Neural cell (in vitro differentiated cells): ENCODE measurements at regions not wholly inside any gene's neighbourhood (a gene's known extent, or its start where the extent isn't known, plus 50 kb on each side); places are given as distances from the start of the nearest gene placed in this dataset.

Experiments
- H2AFZ ChIP-seq: fragments of 200-600, 300-800 bp; sonication (generic), shearing (Covaris generic); 2 replicates; pipeline ENCODE4 v1.6.0; 2014; ENCODE audit warnings: low read depth, mild to moderate bottlenecking, antibody characterized with exemption, low read length, moderate library complexity
- H3F3A ChIP-seq: fragments of 200-600 bp; shearing (Covaris generic); 2 replicates; pipeline ENCODE4 v1.6.1; 2016; ENCODE audit warnings: mild to moderate bottlenecking, moderate library complexity, mixed read lengths, antibody characterized with exemption, low read length; ENCODE audit not compliant: insufficient read depth, poor library complexity, severe bottlenecking
- H3K27ac ChIP-seq: fragments of 200-600, 300-800 bp; sonication (generic), shearing (Covaris generic); 2 replicates; pipeline ENCODE4 v1.5.1; 2014; ENCODE audit warnings: mild to moderate bottlenecking, low read length, moderate library complexity
- H3K27me3 ChIP-seq: fragments of 300-800, 200-600 bp; sonication (generic), shearing (Covaris generic); 2 replicates; pipeline ENCODE4 v1.6.0; 2014; ENCODE audit warnings: mild to moderate bottlenecking, low read depth, low read length, moderate library complexity; ENCODE audit not compliant: insufficient read depth
- H3K36me3 ChIP-seq: fragments of 300-800, 200-600 bp; sonication (generic), shearing (Covaris generic); 2 replicates; pipeline ENCODE4 v1.5.1; 2014; ENCODE audit warnings: mild to moderate bottlenecking, antibody characterized with exemption, low read length, moderate library complexity; ENCODE audit not compliant: insufficient read depth
- H3K4me2 ChIP-seq: fragments of 300-800, 200-600 bp; sonication (generic), shearing (Covaris generic); 2 replicates; pipeline ENCODE4 v1.6.0; 2014; ENCODE audit warnings: mild to moderate bottlenecking, low read length
- H3K4me3 ChIP-seq: fragments of 300-800, 200-600 bp; sonication (generic), shearing (Covaris generic); 2 replicates; pipeline ENCODE4 v1.5.1; 2014; ENCODE audit warnings: mild to moderate bottlenecking, low read length, moderate library complexity
- H3K79me2 ChIP-seq: fragments of 200-600 bp; shearing (Covaris generic); replicated peaks from 2 replicates; pipeline ENCODE4 v1.6.0; 2014; ENCODE audit warnings: mild to moderate bottlenecking, low read length, moderate library complexity; ENCODE audit not compliant: insufficient read depth
- H3K9ac ChIP-seq: fragments of 300-800, 200-600 bp; sonication (generic), shearing (Covaris generic); 2 replicates; pipeline ENCODE4 v1.6.1; 2016; ENCODE audit warnings: mild to moderate bottlenecking, low read length, mixed read lengths
- H3K9me2 ChIP-seq: fragments of 200-600 bp; shearing (Covaris generic); 2 replicates; pipeline ENCODE4 v1.6.1; 2016; ENCODE audit warnings: mild to moderate bottlenecking, low read length, mixed read lengths; ENCODE audit not compliant: insufficient read depth
- H3K9me3 ChIP-seq: fragments of 200-600, 300-800 bp; sonication (generic), shearing (Covaris generic); 2 replicates; pipeline ENCODE4 v1.6.1; 2016; ENCODE audit warnings: mild to moderate bottlenecking, mixed run types, low read length, moderate library complexity, mixed read lengths
- H4K20me1 ChIP-seq: fragments of 200-600 bp; shearing (Covaris generic); 2 replicates; pipeline ENCODE4 v1.6.1; 2016; ENCODE audit warnings: mild to moderate bottlenecking, mixed run types; ENCODE audit not compliant: insufficient read depth
- CTCF ChIP-seq: fragments of 450-650 bp; IDR thresholded peaks from 2 replicates; pipeline ENCODE4 v1.5.1; 2014; ENCODE audit warnings: antibody characterized with exemption, mild to moderate bottlenecking, moderate library complexity; ENCODE audit not compliant: poor library complexity, severe bottlenecking
- EP300 ChIP-seq: fragments of 450-650 bp; conservative IDR thresholded peaks from 2 replicates; pipeline ENCODE4 v1.6.1; 2014; ENCODE audit warnings: antibody characterized with exemption, mild to moderate bottlenecking, moderate library complexity; ENCODE audit not compliant: poor library complexity, severe bottlenecking
- EZH2 ChIP-seq: fragments of 200-600, 300-800 bp; shearing (Covaris generic), sonication (generic); IDR thresholded peaks from 2 replicates; pipeline ENCODE4 v1.6.1; 2014; ENCODE audit warnings: antibody characterized with exemption, low read length, borderline replicate concordance, mild to moderate bottlenecking; ENCODE audit not compliant: insufficient read depth, poor library complexity, severe bottlenecking
- MXI1 ChIP-seq: fragments of 450-650 bp; conservative IDR thresholded peaks from 2 replicates; pipeline ENCODE4 v1.6.1; 2014; ENCODE audit warnings: antibody characterized with exemption, mild to moderate bottlenecking; ENCODE audit not compliant: poor library complexity, severe bottlenecking
- POLR2AphosphoS5 ChIP-seq: IDR thresholded peaks from 2 replicates; pipeline ENCODE4 v1.6.1; 2012
- RAD21 ChIP-seq: fragments of 450-650 bp; conservative IDR thresholded peaks from 2 replicates; pipeline ENCODE4 v1.6.1; 2014; ENCODE audit warnings: antibody characterized with exemption, mild to moderate bottlenecking, moderate library complexity
- REST ChIP-seq: IDR thresholded peaks from 2 replicates; pipeline ENCODE4 v1.6.1; 2012; ENCODE audit warnings: borderline replicate concordance
- SMC3 ChIP-seq: fragments of 450-650 bp; conservative IDR thresholded peaks from 2 replicates; pipeline ENCODE4 v1.6.1; 2014; ENCODE audit warnings: antibody characterized with exemption, mild to moderate bottlenecking, moderate library complexity; ENCODE audit not compliant: poor library complexity
- TAF1 ChIP-seq: IDR thresholded peaks from 2 replicates; pipeline ENCODE4 v1.6.1; 2012; ENCODE audit warnings: low read depth

- Histone ChIP-seq H4K20me1 (no peaks in the 10 kb centered on the region), H3K4me2 (no peak overlapping the region), H3K27me3 (no peaks in the 10 kb centered on the region), H3K27ac (no peak overlapping the region), H3K9me2 (no peaks in the 10 kb centered on the region), H3F3A (no peaks in the 10 kb centered on the region), H2AFZ (no peak overlapping the region), H3K36me3 (no peaks in the 10 kb centered on the region), H3K9me3 (no peaks in the 10 kb centered on the region), H3K79me2 (no peaks in the 10 kb centered on the region), H3K9ac (no peak overlapping the region), H3K4me3 (no peak overlapping the region)
- TF ChIP-seq RAD21 (no peak), EP300 (no peak), EZH2 (no peak), CTCF (no peak), SMC3 (no peak), REST (no peak), MXI1 (no peak), TAF1 (no peak), POLR2AphosphoS5 (no peak)
Measured at GRCh38 chr15:52980446-52980845, 190.3 kb upstream of the ONECUT1 start.

- no peaks in the 10 kb centered on the region for H3K9me3 ChIP-seq
- H2AFZ ChIP-seq = no peak overlapping the region
- H3K36me3 ChIP-seq = no peaks in the 10 kb centered on the region
- no peak overlapping the region for H3K9ac ChIP-seq
- H3K9me2 ChIP-seq = no peaks in the 10 kb centered on the region
- H3F3A ChIP-seq = no peaks in the 10 kb centered on the region
- H3K79me2 ChIP-seq = no peaks in the 10 kb centered on the region
- H3K27me3 ChIP-seq = no peaks in the 10 kb centered on the region
- H3K4me2 ChIP-seq = no peak overlapping the region
- no peaks in the 10 kb centered on the region for H4K20me1 ChIP-seq
- no peak overlapping the region for H3K27ac ChIP-seq
- TF ChIP-seq MXI1 (no peak), CTCF (no peak), TAF1 (no peak), POLR2AphosphoS5 (no peak), RAD21 (no peak), EZH2 (no peak), REST (no peak), SMC3 (no peak), EP300 (no peak)
- no peak overlapping the region for H3K4me3 ChIP-seq
Measured at GRCh38 chr15:52976516-52977075, 186.5 kb upstream of the ONECUT1 start.
